HG03521 (cell line): ENCODE measurements at regions not wholly inside any gene's neighbourhood (a gene's known extent, or its start where the extent isn't known, plus 50 kb on each side); places are given as distances from the start of the nearest gene placed in this dataset.
"Not testable (repeated sequence)": the region's sequence is repeated elsewhere in the genome, so short reads cannot be mapped to it uniquely, and the experiment has no call there.

Experiments used
- ATAC-seq: cut with Tn5 transposase; IDR thresholded peaks from one replicate; pipeline ENCODE4 v1.9.1; 2021; ENCODE audit warnings: mild to moderate bottlenecking, moderate library complexity; ENCODE audit not compliant: unreplicated experiment

GRCh38 chr7:35968140-35968940 is 167.5 kb downstream of the SEPTIN7 start:
- ATAC-seq: no peak

- no peak for ATAC-seq
These were observed 168.2 kb downstream of the SEPTIN7 start for GRCh38 chr7:35969066-35969465.

GRCh38 chr7:35970458-35970857 is 169.6 kb downstream of the SEPTIN7 start:
- ATAC-seq: no peak

GRCh38 chr7:35971133-35971891 is 170.5 kb downstream of the SEPTIN7 start:
- peak; percentile 45 for ATAC-seq

GRCh38 chr7:35975851-35976454 is 175.1 kb downstream of the SEPTIN7 start:
- peak; percentile 48 for ATAC-seq

GRCh38 chr7:35978816-35979640 is 174.0 kb upstream of the EEPD1 start:
- ATAC-seq: not testable (repeated sequence)

- no peak for ATAC-seq
These were observed 170.5 kb upstream of the EEPD1 start for GRCh38 chr7:35982600-35982999.

GRCh38 chr7:35983626-35984025 is 169.4 kb upstream of the EEPD1 start:
- ATAC-seq: no peak

GRCh38 chr7:35985126-35985754 is 167.8 kb upstream of the EEPD1 start:
- peak; percentile 96 for ATAC-seq

GRCh38 chr7:35987016-35987415 is 166.0 kb upstream of the EEPD1 start:
- ATAC-seq: no peak

- ATAC-seq: no peak
These were observed 164.9 kb upstream of the EEPD1 start for GRCh38 chr7:35988105-35988504.

- no peak for ATAC-seq
These were observed 164.2 kb upstream of the EEPD1 start for GRCh38 chr7:35988818-35989217.

- ATAC-seq: no peak
These were observed 161.4 kb upstream of the EEPD1 start for GRCh38 chr7:35991511-35992232.

GRCh38 chr7:35992436-35992835 is 160.6 kb upstream of the EEPD1 start:
- ATAC-seq: no peak

- ATAC-seq: no peak
These were observed 159.9 kb upstream of the EEPD1 start for GRCh38 chr7:35993113-35993512.

GRCh38 chr7:35993676-35994606 is 159.1 kb upstream of the EEPD1 start:
- no peak for ATAC-seq

- no peak for ATAC-seq
These were observed 157.7 kb upstream of the EEPD1 start for GRCh38 chr7:35995334-35995733.

- no peak for ATAC-seq
These were observed 154.6 kb upstream of the EEPD1 start for GRCh38 chr7:35998481-35998880.

- no peak for ATAC-seq
These were observed 151.5 kb upstream of the EEPD1 start for GRCh38 chr7:36001546-36001945.
